Uterus (tissue), 3 donors: ENCODE measurements at regions not wholly inside any gene's neighbourhood (a gene's known extent, or its start where the extent isn't known, plus 50 kb on each side); places are given as distances from the start of the nearest gene placed in this dataset.

Experiments
- DNase-seq, 2 donors: peaks; one replicate each; pipeline ENCODE4 v3.0.0-alpha.2; 2019 to 2020
- H3K27ac ChIP-seq, 2 donors: fragments of 200-600 bp; sonication (generic); 1 replicate in 1 of 2; 2 replicates in 1 of 2; pipeline ENCODE4 v1.5.1; 2016 to 2018
- H3K27me3 ChIP-seq, 2 donors: fragments of 200-600 bp; sonication (generic); one replicate each; pipeline ENCODE4 v1.5.1; 2018 to 2019; ENCODE audit warnings: control low read depth in 1 of 2
- H3K36me3 ChIP-seq, 2 donors: fragments of 200-600 bp; sonication (generic); one replicate each; pipeline ENCODE4 v1.5.1; 2019; ENCODE audit warnings: control low read depth in 1 of 2
- H3K4me1 ChIP-seq, 2 donors: fragments of 200-600 bp; sonication (generic); one replicate each; pipeline ENCODE4 v1.5.1; 2018 to 2019; ENCODE audit warnings: control low read depth in 1 of 2
- H3K4me3 ChIP-seq, 2 donors: fragments of 200-600 bp; sonication (generic); 1 replicate in 1 of 2; 2 replicates in 1 of 2; pipeline ENCODE4 v1.5.1; 2018 to 2019; ENCODE audit warnings: mild to moderate bottlenecking in 1 of 2
- H3K9me3 ChIP-seq, 2 donors: fragments of 200-600 bp; sonication (generic); one replicate each; pipeline ENCODE4 v1.5.1; 2019; ENCODE audit warnings: control low read depth in 1 of 2
- POLR2A ChIP-seq, 2 donors: fragments of 450-650 bp; IDR thresholded peaks; one replicate each; pipeline ENCODE4 v1.6.1; 2016; ENCODE audit warnings: antibody characterized with exemption in 2 of 2, mild to moderate bottlenecking in 1 of 2, moderate library complexity in 1 of 2
- intact Hi-C: fragments of 100-400 bp; cut with DNase I; formaldehyde crosslinking; loops from one replicate; pipeline ENCODE4 v1.15.1; 2023; ENCODE audit warnings: low total_unique reads
- TF ChIP-seq, protein P1 (sequence below), 4 experiments: fragments of 200-600 bp in 2 of 4; fragments of 450-650 bp in 2 of 4; sonication (generic) in 2 of 4; IDR thresholded peaks; one replicate each; pipeline ENCODE4 v1.5.1; 2016 to 2019; ENCODE audit warnings: antibody characterized with exemption in 4 of 4, mild to moderate bottlenecking in 2 of 4, moderate library complexity in 1 of 4
- donor health status: DM: yes; HTN: yes; CAD: no.

- intact Hi-C loops = no loop called here
- DNase-seq = no peak
- Histone ChIP-seq H3K36me3 (no peaks in the 10 kb centered on the region), H3K4me1 (no peaks in the 10 kb centered on the region), H3K27me3 (no peaks in the 10 kb centered on the region), H3K4me3 (no peak overlapping the region), H3K9me3 (no peaks in the 10 kb centered on the region), H3K27ac (no peak overlapping the region)
- TF ChIP-seq, protein P1, sequence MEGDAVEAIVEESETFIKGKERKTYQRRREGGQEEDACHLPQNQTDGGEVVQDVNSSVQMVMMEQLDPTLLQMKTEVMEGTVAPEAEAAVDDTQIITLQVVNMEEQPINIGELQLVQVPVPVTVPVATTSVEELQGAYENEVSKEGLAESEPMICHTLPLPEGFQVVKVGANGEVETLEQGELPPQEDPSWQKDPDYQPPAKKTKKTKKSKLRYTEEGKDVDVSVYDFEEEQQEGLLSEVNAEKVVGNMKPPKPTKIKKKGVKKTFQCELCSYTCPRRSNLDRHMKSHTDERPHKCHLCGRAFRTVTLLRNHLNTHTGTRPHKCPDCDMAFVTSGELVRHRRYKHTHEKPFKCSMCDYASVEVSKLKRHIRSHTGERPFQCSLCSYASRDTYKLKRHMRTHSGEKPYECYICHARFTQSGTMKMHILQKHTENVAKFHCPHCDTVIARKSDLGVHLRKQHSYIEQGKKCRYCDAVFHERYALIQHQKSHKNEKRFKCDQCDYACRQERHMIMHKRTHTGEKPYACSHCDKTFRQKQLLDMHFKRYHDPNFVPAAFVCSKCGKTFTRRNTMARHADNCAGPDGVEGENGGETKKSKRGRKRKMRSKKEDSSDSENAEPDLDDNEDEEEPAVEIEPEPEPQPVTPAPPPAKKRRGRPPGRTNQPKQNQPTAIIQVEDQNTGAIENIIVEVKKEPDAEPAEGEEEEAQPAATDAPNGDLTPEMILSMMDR (IDR thresholded peaks at IDR 0.05) = no peak
- no peak for TF ChIP-seq POLR2A (IDR thresholded peaks at IDR 0.05)
These were observed 1594.5 kb upstream of the PCDH20 start for GRCh38 chr13:63010072-63010658.

DNA sequence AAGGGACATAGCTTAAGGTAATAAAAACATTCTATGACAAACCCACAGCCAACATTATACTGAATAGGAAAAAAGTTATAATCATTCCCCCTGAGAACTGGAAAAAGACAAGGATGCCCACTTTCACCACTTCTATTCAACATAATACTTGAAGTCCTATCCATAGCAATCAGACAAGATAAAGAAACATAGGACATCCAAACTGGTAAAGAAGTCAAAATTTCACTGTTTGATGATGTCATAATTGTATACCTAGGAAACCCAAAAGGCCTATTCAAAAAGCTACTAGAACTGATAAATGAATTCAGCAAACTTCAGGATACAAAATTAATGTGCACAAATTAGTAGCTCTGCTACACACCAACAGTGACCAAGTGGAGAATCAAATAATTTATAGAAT lies 1590.0 kb upstream of the PCDH20 start:
- DNase-seq = no peak
- intact Hi-C loops = no loop called here

DNA sequence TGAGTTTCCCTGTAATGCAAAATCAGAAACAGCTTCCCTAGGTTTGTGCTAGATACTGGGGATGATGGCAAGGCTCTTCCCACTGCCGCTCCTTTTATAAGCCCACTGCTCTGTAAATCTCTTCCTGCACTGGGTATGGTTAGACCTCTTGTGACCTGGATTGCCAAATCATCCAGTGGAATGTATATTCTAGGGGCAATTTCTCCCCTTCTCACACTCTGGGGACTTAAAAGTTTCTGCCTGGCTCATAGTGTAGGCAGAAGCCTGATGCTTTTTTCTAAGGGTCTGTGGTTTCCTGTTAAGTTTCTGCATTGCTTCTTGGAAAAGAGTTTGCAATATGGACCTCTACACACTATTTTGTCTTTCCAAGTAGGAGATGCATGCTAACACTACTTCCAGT lies 1582.0 kb upstream of the PCDH20 start:
- intact Hi-C loops = no loop called here
- DNase-seq = no peak
- no peak overlapping the region for H3K4me3 ChIP-seq
- H3K27me3 ChIP-seq = no peaks in the 10 kb centered on the region
- H3K27ac ChIP-seq = no peak overlapping the region
- no peaks in the 10 kb centered on the region for H3K4me1 ChIP-seq
- no peak for TF ChIP-seq POLR2A (IDR thresholded peaks at IDR 0.05)
- TF ChIP-seq, protein P1 (IDR thresholded peaks at IDR 0.05) = no peak
- no peaks in the 10 kb centered on the region for H3K9me3 ChIP-seq
- no peaks in the 10 kb centered on the region for H3K36me3 ChIP-seq

More for the DNA sequence above, 1590.0 kb upstream of the PCDH20 start:
- Histone ChIP-seq H3K27me3 (no peaks in the 10 kb centered on the region), H3K36me3 (no peaks in the 10 kb centered on the region), H3K4me3 (no peak overlapping the region), H3K27ac (no peak overlapping the region), H3K4me1 (no peaks in the 10 kb centered on the region), H3K9me3 (no peaks in the 10 kb centered on the region)
- no peak for TF ChIP-seq POLR2A (IDR thresholded peaks at IDR 0.05)
- TF ChIP-seq, protein P1 (IDR thresholded peaks at IDR 0.05) = no peak

DNA sequence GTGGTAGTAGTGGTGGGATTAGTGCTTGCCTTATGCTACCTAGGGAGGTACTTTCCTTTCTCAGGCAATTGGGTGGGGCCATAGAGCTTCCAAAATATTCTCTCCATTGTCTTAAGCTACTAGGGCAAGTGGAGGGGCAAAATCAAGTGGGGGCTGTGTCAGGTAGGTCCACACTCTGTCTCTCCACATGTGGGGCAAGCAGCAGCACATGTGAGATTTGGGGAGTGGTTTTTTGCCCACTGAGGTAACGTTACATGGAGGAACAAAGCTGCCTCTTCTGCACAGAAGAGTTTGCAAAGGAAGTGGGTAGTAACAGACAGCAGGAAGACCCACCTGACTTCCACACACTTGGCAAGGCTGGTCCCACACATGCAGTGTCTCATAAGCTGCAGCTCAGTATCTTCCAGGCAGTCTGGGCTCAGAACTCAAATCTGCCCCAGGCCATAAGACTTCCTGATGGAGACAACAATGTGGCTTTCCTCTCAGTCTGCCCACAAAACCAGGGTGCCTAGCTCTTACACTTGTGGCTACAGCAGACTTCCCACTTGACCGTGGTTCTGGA lies 1581.5 kb upstream of the PCDH20 start:
- intact Hi-C loops = no loop called here
- TF ChIP-seq, protein P1 (IDR thresholded peaks at IDR 0.05) = no peak
- no peak overlapping the region for H3K4me3 ChIP-seq
- H3K27me3 ChIP-seq = no peaks in the 10 kb centered on the region
- no peak for DNase-seq
- no peaks in the 10 kb centered on the region for H3K4me1 ChIP-seq
- no peaks in the 10 kb centered on the region for H3K36me3 ChIP-seq
- H3K9me3 ChIP-seq = no peaks in the 10 kb centered on the region
- no peak overlapping the region for H3K27ac ChIP-seq

GRCh38 chr13:62973804-62974203 lies 1558.2 kb upstream of the PCDH20 start:
- no peaks in the 10 kb centered on the region for H3K9me3 ChIP-seq
- DNase-seq = no peak
- no peak overlapping the region for H3K27ac ChIP-seq
- no peak overlapping the region for H3K4me3 ChIP-seq
- H3K36me3 ChIP-seq = no peaks in the 10 kb centered on the region
- H3K27me3 ChIP-seq = no peaks in the 10 kb centered on the region
- TF ChIP-seq, protein P1 (IDR thresholded peaks at IDR 0.05) = no peak
- no peak for TF ChIP-seq POLR2A (IDR thresholded peaks at IDR 0.05)
- intact Hi-C loops = no loop called here
- H3K4me1 ChIP-seq = no peaks in the 10 kb centered on the region
